Mammary epithelial cell (primary cell): ENCODE measurements at regions not wholly inside any gene's neighbourhood (a gene's known extent, or its start where the extent isn't known, plus 50 kb on each side); places are given as distances from the start of the nearest gene placed in this dataset.

Source experiments
- CTCF ChIP-seq, 2 donors: IDR thresholded peaks in 1 of 2; conservative IDR thresholded peaks in 1 of 2; 2 replicates each; pipeline ENCODE4 v1.5.1; 2011 to 2012; ENCODE audit warnings: inconsistent platforms in 2 of 2, low read length in 2 of 2, mild to moderate bottlenecking in 2 of 2, control low read depth in 1 of 2, low read depth in 1 of 2; ENCODE audit not compliant: insufficient read depth in 1 of 2; ENCODE audit errors: extremely low read depth in 1 of 2
- EZH2 ChIP-seq: IDR thresholded peaks from 2 replicates; pipeline ENCODE4 v1.6.1; 2012; ENCODE audit warnings: low read length, inconsistent platforms, borderline replicate concordance

DNA sequence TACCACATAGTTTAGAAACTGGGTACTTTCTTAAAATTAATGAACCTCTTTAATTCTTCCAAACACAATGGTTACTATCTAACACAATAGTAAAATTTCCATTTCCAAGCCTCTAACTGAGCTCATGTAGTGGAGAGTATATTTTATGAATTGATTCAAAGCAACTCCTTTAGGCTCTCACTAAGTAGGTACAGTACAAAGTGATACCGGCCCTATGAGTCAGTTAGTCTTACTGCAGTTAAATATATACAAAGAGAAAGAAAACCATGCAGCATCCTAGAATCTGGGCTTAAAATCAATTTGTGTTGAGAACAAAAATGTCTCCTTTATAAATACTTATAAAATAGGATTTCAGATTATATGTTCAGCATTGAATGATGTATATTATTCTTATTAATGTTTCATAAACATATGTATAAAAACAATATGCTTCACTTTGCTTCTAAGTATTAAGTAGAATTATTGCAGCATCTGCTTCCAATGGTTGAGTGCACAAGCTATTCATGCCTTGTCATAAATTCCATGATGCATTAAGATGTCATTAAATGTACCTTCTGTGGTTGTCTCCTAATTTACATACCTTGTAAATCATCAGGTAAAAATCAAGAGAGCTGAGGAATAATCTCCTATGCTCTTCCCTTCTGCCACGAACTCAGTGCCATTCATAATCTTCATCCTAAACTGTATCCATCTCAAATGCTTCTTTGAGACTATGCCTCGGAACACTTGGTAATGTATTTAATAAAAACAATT lies 1037.8 kb downstream of the STPG2 start:
- TF ChIP-seq CTCF (conservative IDR thresholded peaks at IDR 0.05 in 1 of 2, IDR thresholded peaks at IDR 0.05 in 1 of 2; ENCODE audit: extremely low read depth in 1 of 2, insufficient read depth in 1 of 2, low read depth in 1 of 2, low read length in 2 of 2) (no peak), EZH2 (no peak)
